Upper lobe of right lung (tissue), 1 donor: ENCODE measurements at regions not wholly inside any gene's neighbourhood (a gene's known extent, or its start where the extent isn't known, plus 50 kb on each side); places are given as distances from the start of the nearest gene placed in this dataset.

Experiments used
- ATAC-seq: fragments of 200-7000 bp; cut with Tn5 transposase; one replicate; pipeline ENCODE4 v1.9.1; 2020; ENCODE audit warnings: mild to moderate bottlenecking, moderate library complexity
- DNase-seq: peaks from one replicate; pipeline ENCODE4 v3.0.0-alpha.2; 2020
- H3K27ac ChIP-seq: fragments of 200-600 bp; one replicate; pipeline ENCODE4 v1.8.0; 2022
- H3K27me3 ChIP-seq: fragments of 200-600 bp; one replicate; pipeline ENCODE4 v1.8.0; 2022; ENCODE audit warnings: mild to moderate bottlenecking
- H3K36me3 ChIP-seq: fragments of 200-600 bp; one replicate; pipeline ENCODE4 v1.8.0; 2022
- H3K4me1 ChIP-seq: fragments of 200-600 bp; one replicate; pipeline ENCODE4 v1.8.0; 2022
- H3K4me3 ChIP-seq: fragments of 200-600 bp; one replicate; pipeline ENCODE4 v1.8.0; 2022; ENCODE audit warnings: mild to moderate bottlenecking
- H3K9me3 ChIP-seq: fragments of 200-600 bp; one replicate; pipeline ENCODE4 v1.8.0; 2022
- intact Hi-C: fragments of 100-400 bp; cut with DNase I; formaldehyde crosslinking; loops from one replicate; pipeline ENCODE4 v1.11.0; 2022
- TF ChIP-seq, protein P1 (sequence below): fragments of 200-600 bp; IDR thresholded peaks from one replicate; pipeline ENCODE4 v1.8.0; 2022; ENCODE audit warnings: antibody characterized with exemption
- donor health status: DM: no; HTN: yes; CAD: no; lungs with severe emphysema.

DNA sequence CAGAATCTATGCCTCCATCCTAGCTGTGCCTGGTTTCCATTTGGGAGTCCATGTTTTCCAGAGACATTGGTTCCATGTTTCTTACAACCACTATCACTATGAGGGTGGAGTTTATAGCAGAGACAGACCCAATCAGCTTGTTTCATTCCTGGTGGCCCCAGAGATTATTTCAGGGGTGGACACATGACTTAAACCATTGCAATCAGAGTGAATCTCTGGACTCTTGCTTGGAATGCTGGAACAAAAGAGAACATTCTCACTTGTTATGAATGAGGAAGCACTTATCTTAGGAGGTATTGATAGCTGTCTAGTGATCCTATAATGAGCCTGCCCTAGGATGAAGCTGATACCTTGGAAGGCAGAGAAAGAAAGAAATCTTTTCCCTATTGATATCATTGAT lies 250.3 kb downstream of the ATG4C start:
- ATAC-seq (no peak), DNase-seq (no peak)
- TF ChIP-seq, protein P1, sequence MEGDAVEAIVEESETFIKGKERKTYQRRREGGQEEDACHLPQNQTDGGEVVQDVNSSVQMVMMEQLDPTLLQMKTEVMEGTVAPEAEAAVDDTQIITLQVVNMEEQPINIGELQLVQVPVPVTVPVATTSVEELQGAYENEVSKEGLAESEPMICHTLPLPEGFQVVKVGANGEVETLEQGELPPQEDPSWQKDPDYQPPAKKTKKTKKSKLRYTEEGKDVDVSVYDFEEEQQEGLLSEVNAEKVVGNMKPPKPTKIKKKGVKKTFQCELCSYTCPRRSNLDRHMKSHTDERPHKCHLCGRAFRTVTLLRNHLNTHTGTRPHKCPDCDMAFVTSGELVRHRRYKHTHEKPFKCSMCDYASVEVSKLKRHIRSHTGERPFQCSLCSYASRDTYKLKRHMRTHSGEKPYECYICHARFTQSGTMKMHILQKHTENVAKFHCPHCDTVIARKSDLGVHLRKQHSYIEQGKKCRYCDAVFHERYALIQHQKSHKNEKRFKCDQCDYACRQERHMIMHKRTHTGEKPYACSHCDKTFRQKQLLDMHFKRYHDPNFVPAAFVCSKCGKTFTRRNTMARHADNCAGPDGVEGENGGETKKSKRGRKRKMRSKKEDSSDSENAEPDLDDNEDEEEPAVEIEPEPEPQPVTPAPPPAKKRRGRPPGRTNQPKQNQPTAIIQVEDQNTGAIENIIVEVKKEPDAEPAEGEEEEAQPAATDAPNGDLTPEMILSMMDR = no peak
- Histone ChIP-seq H3K27me3 (no peaks in the 10 kb centered on the region), H3K27ac (no peak overlapping the region), H3K36me3 (no peaks in the 10 kb centered on the region), H3K9me3 (no peaks in the 10 kb centered on the region), H3K4me1 (no peaks in the 10 kb centered on the region), H3K4me3 (no peak overlapping the region)
- intact Hi-C loops = no loop called here

DNA sequence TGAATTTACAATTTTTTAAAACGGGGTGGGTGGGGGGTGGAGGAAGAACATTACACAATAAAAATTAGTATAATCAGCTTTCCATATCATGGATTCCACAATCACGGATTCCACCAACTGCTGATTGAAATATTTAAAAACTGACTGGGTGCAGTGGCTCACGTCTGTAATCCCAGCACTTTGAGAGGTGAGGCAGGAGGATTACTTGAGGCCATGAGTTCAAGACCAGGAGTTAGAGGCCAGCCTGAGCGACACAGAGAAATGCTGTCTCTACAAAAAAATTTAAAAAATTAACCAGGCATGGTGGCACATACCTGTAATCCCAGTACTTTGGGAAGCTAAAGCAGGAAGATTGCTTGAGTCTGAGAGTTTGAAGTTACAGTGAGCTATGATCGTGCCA lies 254.7 kb downstream of the ATG4C start:
- H3K27ac ChIP-seq = no peak overlapping the region
- no peaks in the 10 kb centered on the region for H3K27me3 ChIP-seq
- no peak for DNase-seq
- no peaks in the 10 kb centered on the region for H3K4me1 ChIP-seq
- intact Hi-C loops = no loop called here
- TF ChIP-seq, protein P1 = no peak
- no peak overlapping the region for H3K4me3 ChIP-seq
- ATAC-seq = no peak
- H3K9me3 ChIP-seq = no peaks in the 10 kb centered on the region
- H3K36me3 ChIP-seq = no peaks in the 10 kb centered on the region

DNA sequence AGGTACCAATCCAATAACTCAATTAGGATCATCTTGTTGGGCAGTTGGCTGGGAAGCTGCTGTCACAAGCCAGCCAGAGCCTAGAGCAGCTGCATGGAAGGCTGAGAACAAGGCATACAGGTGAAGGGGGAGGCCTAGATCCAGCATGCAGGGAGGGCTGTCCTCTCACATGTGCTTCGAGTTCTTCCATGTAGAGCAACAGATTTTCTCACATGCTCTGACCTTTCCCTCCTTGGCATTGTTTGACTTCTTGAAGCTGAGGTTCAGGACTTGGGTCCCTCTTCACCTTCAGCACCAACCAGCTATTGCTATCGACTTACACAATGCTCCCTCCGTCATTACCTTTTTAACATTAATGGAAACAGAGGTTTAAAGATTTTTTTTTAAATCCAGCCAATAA lies 257.7 kb downstream of the ATG4C start:
- ATAC-seq (no peak), DNase-seq (no peak)
- Histone ChIP-seq H3K4me3 (no peak overlapping the region), H3K4me1 (no peaks in the 10 kb centered on the region), H3K27ac (no peak overlapping the region), H3K27me3 (no peaks in the 10 kb centered on the region), H3K9me3 (no peaks in the 10 kb centered on the region), H3K36me3 (no peaks in the 10 kb centered on the region)
- TF ChIP-seq, protein P1 = no peak
- intact Hi-C loops = no loop called here

DNA sequence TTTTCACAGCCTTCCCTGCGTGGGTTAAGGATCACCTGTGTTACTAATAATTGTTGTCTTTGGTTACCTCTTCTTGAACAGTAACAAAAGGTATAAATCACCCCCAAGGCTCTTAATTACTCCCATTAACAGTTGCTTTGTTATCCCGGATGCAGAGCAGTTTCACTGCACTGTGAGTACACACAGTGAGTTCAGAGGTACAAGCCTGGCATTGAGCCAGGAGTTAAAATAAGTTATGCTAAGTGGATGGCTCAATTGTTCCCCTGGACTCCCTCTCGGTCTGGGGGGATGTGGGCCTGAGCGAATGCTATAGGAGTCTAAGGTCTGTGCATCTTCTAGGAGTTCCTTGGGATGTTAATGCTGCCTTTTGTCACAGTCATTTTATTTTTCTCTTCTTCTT lies 258.3 kb downstream of the ATG4C start:
- intact Hi-C loops = no loop called here
- no peak for ATAC-seq
- DNase-seq = no peak
- TF ChIP-seq, protein P1 = no peak
- Histone ChIP-seq H3K4me1 (no peaks in the 10 kb centered on the region), H3K9me3 (no peaks in the 10 kb centered on the region), H3K27ac (no peak overlapping the region), H3K4me3 (no peak overlapping the region), H3K36me3 (no peaks in the 10 kb centered on the region), H3K27me3 (no peaks in the 10 kb centered on the region)

DNA sequence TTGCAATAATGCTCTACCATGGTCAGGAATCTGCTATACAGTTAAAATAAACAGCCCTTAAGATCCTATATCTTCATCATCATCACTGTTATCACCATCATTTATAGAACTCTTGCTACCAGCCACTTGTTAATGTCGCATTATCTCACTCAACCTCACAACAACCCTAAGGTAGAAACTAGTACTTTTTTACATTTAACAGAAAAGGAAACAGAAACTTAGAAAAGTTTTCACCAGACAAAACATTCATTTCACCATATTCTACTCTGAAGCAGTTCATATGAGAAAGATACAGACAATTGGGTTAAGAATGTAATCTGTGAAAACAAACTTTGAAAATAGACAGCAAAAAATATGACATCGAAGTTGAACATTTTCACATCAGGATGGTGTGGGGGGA lies 262.6 kb downstream of the ATG4C start:
- TF ChIP-seq, protein P1 = no peak
- ATAC-seq = no peak
- no peaks in the 10 kb centered on the region for H3K36me3 ChIP-seq
- no peak for DNase-seq
- no peaks in the 10 kb centered on the region for H3K4me1 ChIP-seq
- intact Hi-C loops = no loop called here
- no peaks in the 10 kb centered on the region for H3K27me3 ChIP-seq
- H3K27ac ChIP-seq = no peak overlapping the region
- no peaks in the 10 kb centered on the region for H3K9me3 ChIP-seq
- no peak overlapping the region for H3K4me3 ChIP-seq

DNA sequence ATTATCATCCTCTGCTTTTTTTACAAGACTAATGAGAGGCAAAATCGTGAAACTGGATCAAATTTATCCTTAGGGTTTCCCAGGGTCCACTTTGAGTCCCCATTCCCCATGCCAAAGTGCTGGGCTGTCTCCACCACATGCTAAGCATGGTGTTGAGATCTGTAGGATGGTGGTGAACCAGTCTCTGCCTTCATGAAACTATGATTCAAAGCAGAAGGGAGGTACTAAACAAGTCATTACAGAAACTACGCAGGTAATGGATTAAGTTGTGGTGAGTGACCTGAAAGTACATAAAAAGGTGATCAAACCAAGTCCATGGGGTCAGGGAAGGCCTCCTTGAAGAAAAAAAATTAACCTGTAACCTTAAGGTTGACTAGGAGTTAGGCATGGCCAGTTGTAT lies 265.2 kb downstream of the ATG4C start:
- Histone ChIP-seq H3K4me3 (no peak overlapping the region), H3K27ac (no peak overlapping the region), H3K27me3 (no peaks in the 10 kb centered on the region), H3K36me3 (no peaks in the 10 kb centered on the region), H3K4me1 (no peaks in the 10 kb centered on the region), H3K9me3 (no peaks in the 10 kb centered on the region)
- no peak for DNase-seq
- ATAC-seq = no peak
- intact Hi-C loops = no loop called here
- TF ChIP-seq, protein P1 = no peak
